NB4 (cell line): ENCODE measurements at regions not wholly inside any gene's neighbourhood (a gene's known extent, or its start where the extent isn't known, plus 50 kb on each side); places are given as distances from the start of the nearest gene placed in this dataset.

Experiments
- DNase-seq: peaks from one replicate; pipeline ENCODE4 v3.0.0; 2010; ENCODE audit warnings: low read depth
- H3K4me3 ChIP-seq: one replicate; pipeline ENCODE4 v1.5.1; 2011; ENCODE audit warnings: mild to moderate bottlenecking, low read depth, low read length, moderate library complexity
- MAX ChIP-seq: IDR thresholded peaks from 2 replicates; pipeline ENCODE4 v1.6.1; 2011; ENCODE audit warnings: low read depth, low read length
- MYC ChIP-seq: IDR thresholded peaks from 2 replicates; pipeline ENCODE4 v1.6.1; 2011; ENCODE audit warnings: low read depth, low read length
- POLR2A ChIP-seq: IDR thresholded peaks from 2 replicates; pipeline ENCODE4 v1.6.1; 2011; ENCODE audit warnings: mild to moderate bottlenecking; ENCODE audit not compliant: insufficient read length; ENCODE audit errors: extremely low read depth
- TF ChIP-seq, protein P1 (sequence below): IDR thresholded peaks from one replicate; pipeline ENCODE4 v1.5.1; 2012; ENCODE audit warnings: low read depth, low read length

DNA sequence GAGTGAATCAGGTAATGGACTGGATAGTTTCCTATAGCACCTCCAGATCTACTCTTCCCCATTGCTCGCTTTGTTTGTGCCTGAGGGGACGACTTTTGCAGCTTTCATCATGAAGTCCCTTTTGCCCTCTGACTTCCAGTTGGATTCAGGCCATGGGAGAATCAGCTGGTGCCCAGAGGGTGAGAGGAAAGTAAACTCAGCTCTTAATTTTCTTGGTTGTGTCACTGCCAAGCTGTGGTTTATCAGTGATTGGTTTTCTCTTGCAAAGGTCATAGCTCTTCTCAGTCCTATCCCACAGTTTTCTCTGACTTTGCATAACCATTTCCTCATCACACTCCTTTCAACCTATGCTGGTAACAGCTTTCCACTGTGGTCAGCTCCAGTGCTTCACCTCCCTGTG is 200.1 kb downstream of the KCNJ2 start:
- TF ChIP-seq MYC = no peak
- TF ChIP-seq, protein P1, sequence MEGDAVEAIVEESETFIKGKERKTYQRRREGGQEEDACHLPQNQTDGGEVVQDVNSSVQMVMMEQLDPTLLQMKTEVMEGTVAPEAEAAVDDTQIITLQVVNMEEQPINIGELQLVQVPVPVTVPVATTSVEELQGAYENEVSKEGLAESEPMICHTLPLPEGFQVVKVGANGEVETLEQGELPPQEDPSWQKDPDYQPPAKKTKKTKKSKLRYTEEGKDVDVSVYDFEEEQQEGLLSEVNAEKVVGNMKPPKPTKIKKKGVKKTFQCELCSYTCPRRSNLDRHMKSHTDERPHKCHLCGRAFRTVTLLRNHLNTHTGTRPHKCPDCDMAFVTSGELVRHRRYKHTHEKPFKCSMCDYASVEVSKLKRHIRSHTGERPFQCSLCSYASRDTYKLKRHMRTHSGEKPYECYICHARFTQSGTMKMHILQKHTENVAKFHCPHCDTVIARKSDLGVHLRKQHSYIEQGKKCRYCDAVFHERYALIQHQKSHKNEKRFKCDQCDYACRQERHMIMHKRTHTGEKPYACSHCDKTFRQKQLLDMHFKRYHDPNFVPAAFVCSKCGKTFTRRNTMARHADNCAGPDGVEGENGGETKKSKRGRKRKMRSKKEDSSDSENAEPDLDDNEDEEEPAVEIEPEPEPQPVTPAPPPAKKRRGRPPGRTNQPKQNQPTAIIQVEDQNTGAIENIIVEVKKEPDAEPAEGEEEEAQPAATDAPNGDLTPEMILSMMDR = no peak
- no peak for TF ChIP-seq POLR2A
- TF ChIP-seq MAX = no peak
- DNase-seq = no peak

DNA sequence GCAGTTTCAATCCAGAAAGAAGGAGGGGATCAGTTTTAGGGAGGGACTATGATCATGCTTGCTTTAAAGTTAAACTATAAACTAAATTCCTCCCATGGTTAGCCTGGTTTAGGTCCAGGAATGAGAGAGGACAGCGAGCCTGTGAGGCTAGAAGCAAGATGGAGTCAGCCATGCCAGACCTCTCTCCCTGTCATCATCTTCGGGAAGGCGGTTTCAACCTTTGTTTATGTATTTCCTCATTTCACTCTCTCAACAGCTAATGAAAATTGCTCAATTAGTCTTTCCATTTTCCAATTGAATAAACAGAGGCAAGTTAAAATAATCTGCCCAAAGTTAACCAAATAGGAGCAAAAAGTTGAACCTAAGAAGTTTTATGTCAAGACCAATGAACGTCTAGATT is 201.5 kb downstream of the KCNJ2 start:
- no peak for DNase-seq
- H3K4me3 ChIP-seq = no peak overlapping the region
- TF ChIP-seq, protein P1 = no peak
- TF ChIP-seq POLR2A = no peak
- TF ChIP-seq MYC = no peak
- no peak for TF ChIP-seq MAX

More for the DNA sequence above, 200.1 kb downstream of the KCNJ2 start:
- no peak overlapping the region for H3K4me3 ChIP-seq

GRCh38 chr17:70373369-70373768 is 204.0 kb downstream of the KCNJ2 start:
- H3K4me3 ChIP-seq = no peak overlapping the region
- DNase-seq = no peak
- TF ChIP-seq MAX (no peak), POLR2A (no peak), MYC (no peak)
- TF ChIP-seq, protein P1 = no peak

DNA sequence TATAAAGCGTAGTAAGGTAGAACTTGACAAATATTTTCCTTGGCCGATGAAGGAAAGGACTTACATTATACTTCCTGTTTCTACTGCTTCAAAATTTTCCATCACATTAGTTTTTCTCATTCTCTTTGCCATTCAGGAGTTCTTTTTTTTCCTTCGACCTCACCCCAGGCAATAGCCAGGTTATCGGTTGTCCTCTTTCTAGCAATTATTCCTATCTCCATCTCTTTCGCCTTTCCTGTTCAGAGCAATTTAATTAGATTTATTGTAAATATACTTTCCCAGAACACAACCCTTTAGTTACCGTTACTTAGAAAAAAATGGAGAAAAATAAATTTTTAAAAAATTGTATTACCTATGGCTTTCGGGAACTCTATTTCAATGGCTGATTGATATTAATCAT is 205.2 kb downstream of the KCNJ2 start:
- no peak overlapping the region for H3K4me3 ChIP-seq
- TF ChIP-seq MAX = no peak
- TF ChIP-seq MYC = no peak
- TF ChIP-seq, protein P1 = no peak
- TF ChIP-seq POLR2A = no peak
- no peak for DNase-seq

DNA sequence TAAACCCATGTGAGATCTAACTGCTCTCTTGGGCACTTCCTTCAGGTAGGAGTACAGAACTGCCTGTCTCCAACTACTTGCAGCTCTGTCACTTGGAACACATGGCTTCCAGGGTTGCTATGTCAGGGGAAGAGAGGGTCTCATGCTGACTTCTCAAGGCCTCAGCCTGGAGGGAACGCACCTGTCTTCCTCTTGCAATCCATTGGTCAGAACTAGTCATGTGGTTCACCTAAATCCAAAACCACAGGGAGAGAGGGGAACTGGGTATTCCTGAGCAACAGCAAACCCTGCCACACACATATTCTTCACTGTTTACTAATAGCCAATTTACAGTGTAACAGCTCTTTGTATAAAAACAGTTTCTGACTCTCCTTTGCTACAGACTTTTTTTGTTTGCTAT is 206.1 kb downstream of the KCNJ2 start:
- TF ChIP-seq, protein P1 = no peak
- DNase-seq = no peak
- H3K4me3 ChIP-seq = no peak overlapping the region
